MM.1S (cell line): ENCODE measurements at regions not wholly inside any gene's neighbourhood (a gene's known extent, or its start where the extent isn't known, plus 50 kb on each side); places are given as distances from the start of the nearest gene placed in this dataset.

Experiments used
- DNase-seq: peaks from one replicate; pipeline ENCODE4 v3.0.0-alpha.2; 2015
- H2AFZ ChIP-seq: fragments of 300-600 bp; sonication (generic); 2 replicates; pipeline ENCODE4 v1.6.0; 2016; ENCODE audit warnings: antibody characterized with exemption, low read length
- H3F3A ChIP-seq: fragments of 300-600 bp; sonication (generic); 2 replicates; pipeline ENCODE4 v1.6.1; 2016; ENCODE audit warnings: mild to moderate bottlenecking, antibody characterized with exemption, low read length, moderate library complexity, mixed read lengths; ENCODE audit not compliant: insufficient read depth
- H3K27ac ChIP-seq: fragments of 300-600 bp; sonication (generic); 2 replicates; pipeline ENCODE4 v1.5.1; 2016; ENCODE audit warnings: mild to moderate bottlenecking, low read length
- H3K27me3 ChIP-seq: fragments of 300-600 bp; sonication (generic); replicated peaks from 2 replicates; pipeline ENCODE4 v1.6.0; 2016; ENCODE audit warnings: low read length; ENCODE audit not compliant: insufficient read depth
- H3K36me3 ChIP-seq: fragments of 300-600 bp; sonication (generic); replicated peaks from 2 replicates; pipeline ENCODE4 v1.6.1; 2016; ENCODE audit warnings: mild to moderate bottlenecking, low read length, mixed read lengths; ENCODE audit not compliant: insufficient read depth
- H3K4me1 ChIP-seq: fragments of 300-600 bp; sonication (generic); 2 replicates; pipeline ENCODE4 v1.6.1; 2016; ENCODE audit warnings: low read length, mixed read lengths
- H3K4me2 ChIP-seq: fragments of 300-600 bp; sonication (generic); 2 replicates; pipeline ENCODE4 v1.6.0; 2016; ENCODE audit warnings: low read depth, low read length
- H3K4me3 ChIP-seq: fragments of 300-600 bp; sonication (generic); 2 replicates; pipeline ENCODE4 v1.5.1; 2016; ENCODE audit warnings: low read length, mixed read lengths
- H3K79me2 ChIP-seq: fragments of 300-600 bp; sonication (generic); 2 replicates; pipeline ENCODE4 v1.6.1; 2016; ENCODE audit warnings: mixed run types, low read length, mixed read lengths
- H3K9ac ChIP-seq: fragments of 300-600 bp; sonication (generic); 2 replicates; pipeline ENCODE4 v1.6.1; 2016; ENCODE audit warnings: low read length, mixed read lengths
- H3K9me2 ChIP-seq: fragments of 300-600 bp; sonication (generic); replicated peaks from 2 replicates; pipeline ENCODE4 v1.6.1; 2016; ENCODE audit warnings: mild to moderate bottlenecking, low read length, mixed read lengths; ENCODE audit not compliant: insufficient read depth
- H3K9me3 ChIP-seq: fragments of 300-600 bp; sonication (generic); replicated peaks from 2 replicates; pipeline ENCODE4 v1.6.1; 2016; ENCODE audit warnings: mild to moderate bottlenecking, low read length, mixed read lengths; ENCODE audit not compliant: insufficient read depth
- H4K20me1 ChIP-seq: fragments of 300-600 bp; sonication (generic); 2 replicates; pipeline ENCODE4 v1.6.1; 2016; ENCODE audit warnings: mild to moderate bottlenecking, low read length, moderate library complexity, mixed read lengths; ENCODE audit not compliant: insufficient read depth
- CTCF ChIP-seq: fragments of 300-600 bp; sonication (generic); IDR thresholded peaks from 2 replicates; pipeline ENCODE4 v1.5.1; 2016; ENCODE audit warnings: antibody characterized with exemption, low read length, mixed read lengths
- EZH2 ChIP-seq: fragments of 300-600 bp; sonication (generic); optimal IDR thresholded peaks from 2 replicates; pipeline ENCODE3; 2017; ENCODE audit warnings: low read depth, mild to moderate bottlenecking, antibody characterized with exemption, low read length, mixed read lengths
- EZH2phosphoT487 ChIP-seq: fragments of 300-600 bp; sonication (generic); IDR thresholded peaks from 2 replicates; pipeline ENCODE4 v1.6.1; 2018; ENCODE audit warnings: antibody characterized with exemption, low read length

- Histone ChIP-seq H2AFZ (no peak overlapping the region), H3K4me1 (no peaks in the 10 kb centered on the region), H3F3A (no peaks in the 10 kb centered on the region), H3K9me3 (no peaks in the 10 kb centered on the region), H3K9ac (no peak overlapping the region), H3K36me3 (no peaks in the 10 kb centered on the region), H4K20me1 (no peaks in the 10 kb centered on the region), H3K4me3 (no peak overlapping the region), H3K27ac (no peak overlapping the region), H3K9me2 (no peaks in the 10 kb centered on the region), H3K27me3 (no peaks in the 10 kb centered on the region), H3K4me2 (no peak overlapping the region), H3K79me2 (no peaks in the 10 kb centered on the region)
- no peak for DNase-seq
- no peak for TF ChIP-seq EZH2phosphoT487
- TF ChIP-seq CTCF = no peak
- no peak for TF ChIP-seq EZH2
Observed at GRCh38 chr4:149277705-149278104, 537.9 kb downstream of the IQCM start.

- Histone ChIP-seq H3K27me3 (no peaks in the 10 kb centered on the region), H3K79me2 (no peaks in the 10 kb centered on the region), H2AFZ (no peak overlapping the region), H3K4me2 (no peak overlapping the region), H4K20me1 (no peaks in the 10 kb centered on the region), H3K9me2 (no peaks in the 10 kb centered on the region), H3K4me3 (no peak overlapping the region), H3K4me1 (no peaks in the 10 kb centered on the region), H3K9me3 (no peaks in the 10 kb centered on the region), H3K9ac (no peak overlapping the region), H3K27ac (no peak overlapping the region), H3F3A (no peaks in the 10 kb centered on the region), H3K36me3 (no peaks in the 10 kb centered on the region)
- DNase-seq = no peak
- no peak for TF ChIP-seq EZH2
- no peak for TF ChIP-seq CTCF
- no peak for TF ChIP-seq EZH2phosphoT487
Observed at GRCh38 chr4:149269835-149270234, 545.8 kb downstream of the IQCM start.

GRCh38 chr4:149266301-149266700 lies 549.3 kb downstream of the IQCM start:
- H3K9me3 ChIP-seq = no peaks in the 10 kb centered on the region
- TF ChIP-seq CTCF (no peak), EZH2 (no peak), EZH2phosphoT487 (no peak)
- no peak for DNase-seq
- no peaks in the 10 kb centered on the region for H3K36me3 ChIP-seq
- H3K27me3 ChIP-seq = no peaks in the 10 kb centered on the region
- H3K4me2 ChIP-seq = no peak overlapping the region
- H3K9ac ChIP-seq = no peak overlapping the region
- H3K4me3 ChIP-seq = no peak overlapping the region
- no peak overlapping the region for H2AFZ ChIP-seq
- no peaks in the 10 kb centered on the region for H3K9me2 ChIP-seq
- H3K4me1 ChIP-seq = no peaks in the 10 kb centered on the region
- no peak overlapping the region for H3K27ac ChIP-seq
- H4K20me1 ChIP-seq = no peaks in the 10 kb centered on the region
- no peaks in the 10 kb centered on the region for H3F3A ChIP-seq
- H3K79me2 ChIP-seq = no peaks in the 10 kb centered on the region
